Right cardiac atrium (tissue), 5 donors: ENCODE measurements at regions not wholly inside any gene's neighbourhood (a gene's known extent, or its start where the extent isn't known, plus 50 kb on each side); places are given as distances from the start of the nearest gene placed in this dataset.

ENCODE experiments used
- ATAC-seq, 2 donors: fragments of 200-7000 bp; cut with Tn5 transposase; one replicate each; pipeline versions ENCODE4 v1.8.0 to v1.9.1; 2020; ENCODE audit warnings: moderate library complexity in 2 of 2, mild to moderate bottlenecking in 1 of 2
- DNase-seq, 3 donors: peaks; one replicate each; pipeline ENCODE4 v3.0.0-alpha.2; 2020
- H3K27ac ChIP-seq: one replicate; pipeline ENCODE4 v1.5.1; 2013; ENCODE audit warnings: mild to moderate bottlenecking, low read length, control low read depth, moderate library complexity
- H3K27me3 ChIP-seq: one replicate; pipeline ENCODE4 v1.6.1; 2013; ENCODE audit not compliant: control insufficient read depth, insufficient read depth
- H3K4me1 ChIP-seq: one replicate; pipeline ENCODE4 v1.6.1; 2013; ENCODE audit warnings: low read length; ENCODE audit not compliant: control insufficient read depth, insufficient read depth
- H3K4me3 ChIP-seq: one replicate; pipeline ENCODE4 v1.5.1; 2013; ENCODE audit warnings: low read length, control low read depth
- H3K9me3 ChIP-seq: one replicate; pipeline ENCODE4 v1.6.1; 2013; ENCODE audit warnings: low read length; ENCODE audit not compliant: control insufficient read depth
- WGBS: extraction: QIAGEN DNeasy Blood & Tissue Kit; methylation state at CpG from one replicate; pipeline ENCODE4 v1.1.7; 2013; 5-methylcytosine and 5-hydroxymethylcytosine counted together
- intact Hi-C, 4 donors: fragments of 100-400 bp; cut with DNase I; formaldehyde crosslinking; loops; one replicate each; pipeline versions ENCODE4 v1.11.0 to v1.14.0; 2022 to 2023
- donor health status: healthy with polysubstance abuse.
- donor health status: DM: no; HTN: yes; CAD: no.
- donor health status: DM: no; HTN: no; CAD: no.
- donor health status: DM: no; HTN: yes; CAD: no; lungs with severe emphysema.
- donor health status: DM: yes; HTN: yes; CAD: no.

GRCh38 chr1:14194511-14194910 lies 404.0 kb upstream of the KAZN start:
- H3K4me1 ChIP-seq: no peaks in the 10 kb centered on the region
- H3K4me3 ChIP-seq: no peak overlapping the region
- no peak overlapping the region for H3K27ac ChIP-seq
- WGBS: 67% methylated on average over 3 of the region's 3 CpGs
- no peak for DNase-seq
- H3K9me3 ChIP-seq: no peaks in the 10 kb centered on the region
- no peaks in the 10 kb centered on the region for H3K27me3 ChIP-seq
- ATAC-seq: no peak
- intact Hi-C loops: no loop called here

GRCh38 chr1:14205066-14205465 lies 393.4 kb upstream of the KAZN start:
- Histone ChIP-seq H3K4me3 (no peak overlapping the region), H3K27ac (no peak overlapping the region), H3K4me1 (no peaks in the 10 kb centered on the region), H3K27me3 (no peaks in the 10 kb centered on the region), H3K9me3 (no peaks in the 10 kb centered on the region)
- intact Hi-C loops: no loop called here
- no peak for ATAC-seq
- no peak for DNase-seq
- WGBS: 88% methylated on average over 1 of the region's 1 CpG

DNA sequence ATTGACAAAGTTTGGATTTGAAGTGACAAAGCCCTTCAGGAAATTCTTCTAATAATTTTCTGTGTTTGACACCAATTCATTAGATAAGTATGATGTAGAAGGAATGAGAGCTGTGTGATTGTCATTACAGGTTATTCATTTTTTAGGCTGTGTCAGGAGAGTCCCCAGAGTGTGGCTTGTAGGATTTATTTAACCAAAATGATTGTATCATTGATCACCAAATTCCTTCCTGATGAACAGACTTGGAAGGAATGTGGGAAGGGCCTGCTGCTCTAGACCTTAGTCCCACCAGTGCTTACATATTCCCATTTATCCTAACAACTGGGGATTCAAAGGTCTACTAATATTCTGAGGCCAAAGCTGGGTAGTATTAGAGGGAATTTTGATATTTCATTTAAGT lies 383.3 kb upstream of the KAZN start:
- intact Hi-C loops: no loop called here
- ATAC-seq (no peak), DNase-seq (no peak)
- Histone ChIP-seq H3K27ac (no peak overlapping the region), H3K4me3 (no peak overlapping the region), H3K27me3 (no peaks in the 10 kb centered on the region), H3K9me3 (no peaks in the 10 kb centered on the region), H3K4me1 (no peaks in the 10 kb centered on the region)

DNA sequence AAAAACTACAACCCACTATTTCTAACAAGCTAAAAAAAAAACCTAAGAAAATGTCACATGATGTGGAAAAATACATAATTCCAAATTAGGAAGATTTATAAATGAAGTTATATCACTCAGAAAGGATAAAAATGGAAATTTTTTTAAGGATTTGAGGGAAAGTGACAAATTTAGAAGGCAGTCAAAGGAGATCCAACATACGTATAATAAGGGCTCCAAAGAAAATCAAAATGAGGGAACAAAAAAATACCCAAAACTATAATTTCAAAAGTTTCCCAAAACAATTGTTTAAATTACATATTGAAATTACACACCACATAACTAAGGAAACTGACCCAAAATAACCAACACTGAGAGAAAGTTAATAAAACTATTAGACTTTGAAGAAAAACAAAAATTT lies 381.1 kb upstream of the KAZN start:
- Histone ChIP-seq H3K9me3 (no peaks in the 10 kb centered on the region), H3K27me3 (no peaks in the 10 kb centered on the region), H3K4me3 (no peak overlapping the region), H3K4me1 (no peaks in the 10 kb centered on the region), H3K27ac (no peak overlapping the region)
- no peak for ATAC-seq
- 97% methylated on average over 1 of the region's 1 CpG for WGBS
- DNase-seq: no peak
- intact Hi-C loops: no loop called here

- Histone ChIP-seq H3K4me3 (no peak overlapping the region), H3K27ac (no peak overlapping the region), H3K27me3 (no peaks in the 10 kb centered on the region), H3K9me3 (no peaks in the 10 kb centered on the region), H3K4me1 (no peaks in the 10 kb centered on the region)
- intact Hi-C loops: no loop called here
- ATAC-seq (peak; percentile 84 to 96), DNase-seq (peak in 1 of 3 donors; percentile 21)
- 31% methylated on average over 4 of the region's 4 CpGs for WGBS
These were observed 378.2 kb upstream of the KAZN start for GRCh38 chr1:14220324-14220723.

GRCh38 chr1:14220811-14221210 lies 377.7 kb upstream of the KAZN start:
- ATAC-seq (no peak), DNase-seq (no peak)
- Histone ChIP-seq H3K9me3 (no peaks in the 10 kb centered on the region), H3K4me3 (no peak overlapping the region), H3K4me1 (no peaks in the 10 kb centered on the region), H3K27me3 (no peaks in the 10 kb centered on the region), H3K27ac (no peak overlapping the region)
- 75% methylated on average over 2 of the region's 2 CpGs for WGBS
- intact Hi-C loops: no loop called here

DNA sequence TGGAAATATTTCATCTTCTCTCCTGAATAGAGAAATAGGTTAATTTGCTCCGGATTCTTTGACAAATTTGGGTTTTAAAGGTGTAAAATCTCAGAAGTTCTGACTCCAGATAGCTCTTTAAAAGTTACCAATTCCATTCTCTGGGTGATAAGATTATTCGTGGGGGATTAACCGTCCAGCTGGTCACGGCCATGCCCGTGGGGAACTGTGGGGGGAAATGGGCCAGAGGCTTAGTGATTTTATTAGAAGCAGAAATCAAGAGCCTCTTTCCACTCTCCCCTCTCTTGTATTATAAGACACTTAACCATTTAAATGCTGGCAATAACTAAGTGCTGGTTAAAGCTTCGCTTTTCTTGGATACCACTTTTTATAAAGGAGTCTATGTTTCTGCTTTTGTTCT lies 376.4 kb upstream of the KAZN start:
- WGBS: 52% methylated on average over 6 of the region's 6 CpGs
- no peak overlapping the region for H3K27ac ChIP-seq
- DNase-seq (peak in 2 of 3 donors; percentile 22 to 63), ATAC-seq (no peak)
- no peaks in the 10 kb centered on the region for H3K4me1 ChIP-seq
- H3K9me3 ChIP-seq: no peaks in the 10 kb centered on the region
- intact Hi-C loops: no loop called here
- H3K4me3 ChIP-seq: no peak overlapping the region
- no peaks in the 10 kb centered on the region for H3K27me3 ChIP-seq

DNA sequence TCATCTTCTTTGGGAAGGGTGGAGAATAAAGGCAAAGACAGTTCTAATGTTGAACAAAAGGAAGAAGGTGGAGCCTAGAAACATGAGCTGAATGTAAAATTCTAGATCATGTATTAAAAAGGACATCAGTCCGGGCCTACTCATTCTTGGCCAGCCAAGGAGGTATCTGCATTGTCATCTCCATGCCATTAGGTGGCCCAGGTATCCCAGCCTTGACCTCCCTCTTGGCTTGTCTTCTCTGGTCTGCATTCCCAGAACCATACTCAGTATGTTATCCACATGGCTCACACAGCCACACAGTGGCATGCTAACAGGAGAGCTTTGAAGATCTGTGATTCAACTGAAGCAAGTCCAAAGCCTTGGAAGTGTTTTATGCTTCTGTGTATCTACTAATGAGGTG lies 369.8 kb upstream of the KAZN start:
- H3K27ac ChIP-seq: no peak overlapping the region
- 69% methylated on average over 1 of the region's 1 CpG for WGBS
- intact Hi-C loops: no loop called here
- H3K27me3 ChIP-seq: no peaks in the 10 kb centered on the region
- no peak overlapping the region for H3K4me3 ChIP-seq
- ATAC-seq (no peak), DNase-seq (no peak)
- H3K9me3 ChIP-seq: no peaks in the 10 kb centered on the region
- H3K4me1 ChIP-seq: no peaks in the 10 kb centered on the region

- no peak for ATAC-seq
- no peak overlapping the region for H3K4me3 ChIP-seq
- no peaks in the 10 kb centered on the region for H3K9me3 ChIP-seq
- WGBS: 73% methylated on average over 2 of the region's 2 CpGs
- DNase-seq: no peak
- no peak overlapping the region for H3K27ac ChIP-seq
- H3K27me3 ChIP-seq: no peaks in the 10 kb centered on the region
- intact Hi-C loops: no loop called here
- no peaks in the 10 kb centered on the region for H3K4me1 ChIP-seq
These were observed 365.0 kb upstream of the KAZN start for GRCh38 chr1:14233510-14233909.

DNA sequence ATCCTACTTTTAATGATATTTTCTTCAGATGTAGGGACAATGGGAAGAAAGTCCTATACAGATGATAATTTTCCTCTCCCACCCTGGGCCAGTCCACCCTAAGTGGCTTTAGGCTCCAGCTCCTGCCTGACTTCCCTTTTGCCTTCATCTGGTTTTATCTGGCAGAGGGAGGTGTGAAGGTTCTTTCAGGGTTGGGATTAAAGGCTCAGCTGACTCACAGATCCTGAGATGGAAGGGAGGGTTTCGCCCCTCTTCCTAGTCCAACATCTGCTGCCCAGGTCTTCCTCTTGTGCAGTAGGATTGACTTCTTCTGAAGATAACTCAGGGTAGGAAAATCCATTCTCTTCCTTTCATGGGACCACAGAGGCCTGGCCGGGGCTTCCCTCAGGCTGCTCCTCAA lies 362.4 kb upstream of the KAZN start:
- H3K4me1 ChIP-seq: no peaks in the 10 kb centered on the region
- intact Hi-C loops: no loop called here
- H3K4me3 ChIP-seq: no peak overlapping the region
- no peak overlapping the region for H3K27ac ChIP-seq
- ATAC-seq: no peak
- H3K9me3 ChIP-seq: no peaks in the 10 kb centered on the region
- no peak for DNase-seq
- 80% methylated on average over 2 of the region's 2 CpGs for WGBS
- no peaks in the 10 kb centered on the region for H3K27me3 ChIP-seq

DNA sequence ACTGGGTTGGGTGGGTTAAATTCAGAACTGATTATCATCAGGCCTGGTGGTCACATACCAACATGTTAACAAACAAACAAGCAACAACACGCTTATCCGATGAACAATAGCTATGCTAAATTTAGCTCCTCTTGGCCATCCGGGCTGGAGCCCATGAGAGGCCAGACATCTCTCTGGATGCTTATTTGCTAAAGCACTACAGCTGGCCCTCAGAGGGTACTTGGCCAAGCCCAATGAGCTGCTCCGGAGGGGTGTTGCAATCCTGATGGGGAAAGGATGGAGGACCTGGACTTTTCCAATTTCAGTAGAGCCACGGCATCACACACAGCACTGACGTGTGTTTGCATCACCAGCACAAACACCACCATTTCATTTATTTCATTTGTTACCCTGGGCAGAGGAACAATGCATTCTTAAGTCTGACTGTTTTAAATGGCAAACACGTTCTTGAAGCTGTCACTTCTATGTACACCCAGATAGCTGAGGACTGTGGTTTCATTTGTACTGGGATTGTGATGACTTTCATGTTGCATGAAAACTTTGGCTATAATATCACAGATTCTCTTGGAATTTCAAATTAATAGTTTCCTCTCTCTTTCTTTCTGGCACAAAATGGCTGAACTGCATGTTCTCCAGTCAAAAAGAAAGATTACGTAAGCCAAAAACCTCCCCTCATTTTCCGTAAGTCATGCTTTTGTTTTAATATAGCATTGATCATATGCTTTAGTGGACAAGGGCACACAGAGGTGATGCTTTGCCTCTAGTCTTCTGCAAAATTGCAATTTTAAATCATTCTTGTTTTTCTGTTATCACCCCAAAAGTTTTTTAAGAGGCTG lies 359.8 kb upstream of the KAZN start:
- Histone ChIP-seq H3K4me1 (no peaks in the 10 kb centered on the region), H3K9me3 (no peaks in the 10 kb centered on the region), H3K27me3 (no peaks in the 10 kb centered on the region), H3K4me3 (no peak overlapping the region), H3K27ac (peak overlapping the region; percentile 9)
- DNase-seq (peak; percentile 81 to 88 (median 88)), ATAC-seq (peak; percentile 93 to 95)
- intact Hi-C loops: no loop called here
- 46% methylated on average over 9 of the region's 9 CpGs for WGBS

- H3K27me3 ChIP-seq: no peaks in the 10 kb centered on the region
- H3K27ac ChIP-seq: no peak overlapping the region
- ATAC-seq: no peak
- H3K4me1 ChIP-seq: no peaks in the 10 kb centered on the region
- intact Hi-C loops: no loop called here
- WGBS: 83% methylated on average over 3 of the region's 3 CpGs
- H3K9me3 ChIP-seq: no peaks in the 10 kb centered on the region
- no peak for DNase-seq
- no peak overlapping the region for H3K4me3 ChIP-seq
These were observed 358.2 kb upstream of the KAZN start for GRCh38 chr1:14240265-14240664.
